GM18870 (cell line): ENCODE measurements at regions not wholly inside any gene's neighbourhood (a gene's known extent, or its start where the extent isn't known, plus 50 kb on each side); places are given as distances from the start of the nearest gene placed in this dataset.

Experiments used
- ATAC-seq: cut with Tn5 transposase; IDR thresholded peaks from one replicate; pipeline ENCODE4 v1.9.1; 2021; ENCODE audit warnings: moderate library complexity; ENCODE audit not compliant: unreplicated experiment

- no peak for ATAC-seq
Measured at GRCh38 chr10:34869135-34869836, 54.2 kb upstream of the PARD3 start.

GRCh38 chr10:34868589-34868988 is 53.5 kb upstream of the PARD3 start:
- ATAC-seq, result no peak

- no peak for ATAC-seq
Measured at GRCh38 chr10:34866848-34867247, 51.8 kb upstream of the PARD3 start.
